ENCODE measurements at regions not wholly inside any gene's neighbourhood (a gene's known extent, or its start where the extent isn't known, plus 50 kb on each side); places are given as distances from the start of the nearest gene placed in this dataset.

DNA sequence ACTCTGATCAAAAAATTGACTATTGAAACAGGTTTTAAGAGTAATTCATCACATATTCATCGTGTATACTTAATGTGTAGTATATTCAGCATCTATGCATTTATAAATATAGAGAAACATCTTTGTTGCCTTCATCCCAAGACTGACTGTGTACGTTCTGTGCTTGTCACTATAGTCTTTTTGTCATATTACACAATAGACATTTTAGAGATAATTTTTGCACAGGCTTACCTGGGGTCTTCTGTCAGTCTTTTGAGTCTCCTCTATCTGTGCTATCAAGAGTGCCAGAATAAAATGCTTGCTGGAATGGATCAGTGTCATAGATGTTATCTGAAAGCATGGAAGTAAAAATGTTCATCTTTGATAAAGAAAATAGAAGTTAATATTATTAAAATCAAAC lies 1047.7 kb upstream of the NRXN1 start:
- H3K36me3 ChIP-seq = no peaks in the 10 kb centered on the region
- no peak overlapping the region for H3K4me3 ChIP-seq
- no peaks in the 10 kb centered on the region for H3K4me1 ChIP-seq
- no peak overlapping the region for H3K27ac ChIP-seq
- H3K9me3 ChIP-seq = no peaks in the 10 kb centered on the region
- no peak for TF ChIP-seq POLR2AphosphoS5 (IDR thresholded peaks at IDR 0.05)
- no peaks in the 10 kb centered on the region for H3K27me3 ChIP-seq
- 74 to 85% methylated on average over 2 of the region's 2 CpGs for WGBS, 2 donors
- intact Hi-C loops (cut with DNase I) = no loop called here
- no peak for DNase-seq

DNA sequence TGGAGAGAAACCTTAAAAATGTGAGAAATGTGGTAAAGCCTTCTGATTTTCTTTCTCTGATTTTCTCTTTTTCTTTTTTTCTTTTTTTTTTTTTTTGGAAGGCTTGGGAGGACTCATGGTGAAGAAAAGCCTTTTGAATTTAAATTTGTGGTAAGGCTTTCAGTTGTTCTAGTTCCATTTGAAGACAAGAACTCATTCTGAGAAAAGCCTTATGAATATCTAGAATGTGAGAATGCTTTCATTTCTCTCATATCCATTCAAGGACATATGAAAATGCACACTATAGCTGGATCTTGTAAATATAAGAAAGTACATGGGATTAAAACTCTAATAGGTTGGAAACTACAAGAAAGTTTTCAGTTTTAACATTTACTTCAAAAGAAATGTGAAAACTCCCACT lies 1045.2 kb upstream of the NRXN1 start:
- TF ChIP-seq CTCF (IDR thresholded peaks at IDR 0.05) = no peak
- TF ChIP-seq EP300 (IDR thresholded peaks at IDR 0.05) = no peak
- TF ChIP-seq POLR2A (IDR thresholded peaks at IDR 0.05) = no peak
- no peak for TF ChIP-seq POLR2AphosphoS5 (IDR thresholded peaks at IDR 0.05)
- Histone ChIP-seq H3K27ac (no peak overlapping the region), H3K36me3 (no peaks in the 10 kb centered on the region), H3K9me3 (no peaks in the 10 kb centered on the region), H3K4me1 (no peaks in the 10 kb centered on the region), H3K4me3 (no peak overlapping the region), H3K27me3 (no peaks in the 10 kb centered on the region)
- DNase-seq = no peak
- intact Hi-C loops (cut with DNase I) = no loop called here

GRCh38 chr2:52074130-52074719 lies 1042.3 kb upstream of the NRXN1 start:
- intact Hi-C loops (cut with DNase I) = no loop called here
- Histone ChIP-seq H3K27me3 (no peaks in the 10 kb centered on the region), H3K9me3 (no peaks in the 10 kb centered on the region), H3K4me3 (no peak overlapping the region), H3K36me3 (no peaks in the 10 kb centered on the region), H3K27ac (no peak overlapping the region), H3K4me1 (no peaks in the 10 kb centered on the region)
- DNase-seq = no peak
- no peak for TF ChIP-seq EP300 (IDR thresholded peaks at IDR 0.05)
- TF ChIP-seq POLR2A (IDR thresholded peaks at IDR 0.05) = no peak
- no peak for TF ChIP-seq CTCF (IDR thresholded peaks at IDR 0.05)
- TF ChIP-seq POLR2AphosphoS5 (IDR thresholded peaks at IDR 0.05) = no peak
- WGBS, 2 donors = 76 to 81% methylated on average over 4 of the region's 4 CpGs

- Histone ChIP-seq H3K4me3 (no peak overlapping the region), H3K27me3 (no peaks in the 10 kb centered on the region), H3K4me1 (no peaks in the 10 kb centered on the region), H3K9me3 (no peaks in the 10 kb centered on the region), H3K36me3 (no peaks in the 10 kb centered on the region), H3K27ac (no peak overlapping the region)
- WGBS, 2 donors = 34 to 35% methylated on average over 2 of the region's 2 CpGs
- intact Hi-C loops (cut with DNase I) = no loop called here
- TF ChIP-seq CTCF (IDR thresholded peaks at IDR 0.05) (no peak), EP300 (IDR thresholded peaks at IDR 0.05) (no peak), POLR2AphosphoS5 (IDR thresholded peaks at IDR 0.05) (no peak), POLR2A (IDR thresholded peaks at IDR 0.05) (no peak)
- no peak for DNase-seq
Observed at GRCh38 chr2:52072949-52073348, 1041.0 kb upstream of the NRXN1 start.

GRCh38 chr2:52070665-52071064 lies 1038.7 kb upstream of the NRXN1 start:
- 90 to 91% methylated on average over 1 of the region's 1 CpG for WGBS, 2 donors
- TF ChIP-seq EP300 (IDR thresholded peaks at IDR 0.05) (no peak), POLR2A (IDR thresholded peaks at IDR 0.05) (no peak), POLR2AphosphoS5 (IDR thresholded peaks at IDR 0.05) (no peak), CTCF (IDR thresholded peaks at IDR 0.05) (no peak)
- H3K27ac ChIP-seq = no peak overlapping the region
- intact Hi-C loops (cut with DNase I) = no loop called here
- DNase-seq = no peak
- no peaks in the 10 kb centered on the region for H3K4me1 ChIP-seq
- no peak overlapping the region for H3K4me3 ChIP-seq
- no peaks in the 10 kb centered on the region for H3K27me3 ChIP-seq
- H3K9me3 ChIP-seq = no peaks in the 10 kb centered on the region
- H3K36me3 ChIP-seq = no peaks in the 10 kb centered on the region

Measured in sigmoid colon (tissue), 6 donors.